ENCODE measurements at regions not wholly inside any gene's neighbourhood (a gene's known extent, or its start where the extent isn't known, plus 50 kb on each side); places are given as distances from the start of the nearest gene placed in this dataset.

- DNase-seq: peak; percentile 45
Observed at GRCh38 chr4:138686106-138686835, 329.3 kb upstream of the NOCT start.

- no peak for DNase-seq
Observed at GRCh38 chr4:138685316-138685715, 330.3 kb upstream of the NOCT start.

- DNase-seq: peak; percentile 77
Observed at GRCh38 chr4:138680989-138681604, 334.5 kb upstream of the NOCT start.

GRCh38 chr4:138680256-138680655 lies 335.3 kb upstream of the NOCT start:
- peak; percentile 59 for DNase-seq

- DNase-seq: no peak
Observed at GRCh38 chr4:138678985-138679746, 336.4 kb upstream of the NOCT start.

- peak; percentile 54 for DNase-seq
Observed at GRCh38 chr4:138677748-138678147, 337.8 kb upstream of the NOCT start.

GRCh38 chr4:138677212-138677611 lies 338.4 kb upstream of the NOCT start:
- DNase-seq: no peak

- no peak for DNase-seq
Observed at GRCh38 chr4:138675685-138676084, 339.9 kb upstream of the NOCT start.

GRCh38 chr4:138674209-138674608 lies 341.4 kb upstream of the NOCT start:
- no peak for DNase-seq

GRCh38 chr4:138673053-138673452 lies 342.5 kb upstream of the NOCT start:
- DNase-seq: no peak

- no peak for DNase-seq
Observed at GRCh38 chr4:138672393-138672976, 343.1 kb upstream of the NOCT start.

GRCh38 chr4:138671606-138672084 lies 343.9 kb upstream of the NOCT start:
- no peak for DNase-seq

GRCh38 chr4:138671106-138671505 lies 344.5 kb upstream of the NOCT start:
- no peak for DNase-seq

GRCh38 chr4:138670681-138671080 lies 344.9 kb upstream of the NOCT start:
- no peak for DNase-seq

- peak; percentile 44 for DNase-seq
Observed at GRCh38 chr4:138669479-138670315, 345.9 kb upstream of the NOCT start.

- no peak for DNase-seq
Observed at GRCh38 chr4:138668309-138668708, 347.3 kb upstream of the NOCT start.

GRCh38 chr4:138666366-138666765 lies 349.2 kb upstream of the NOCT start:
- DNase-seq: no peak

- no peak for DNase-seq
Observed at GRCh38 chr4:138665851-138666250, 349.7 kb upstream of the NOCT start.

- DNase-seq: no peak
Observed at GRCh38 chr4:138663883-138664282, 351.7 kb upstream of the NOCT start.

GRCh38 chr4:138659812-138660316 lies 355.7 kb upstream of the NOCT start:
- no peak for DNase-seq

- no peak for DNase-seq
Observed at GRCh38 chr4:138659037-138659811, 356.4 kb upstream of the NOCT start.
